Adrenal gland (tissue), 9 donors: ENCODE measurements at regions not wholly inside any gene's neighbourhood (a gene's known extent, or its start where the extent isn't known, plus 50 kb on each side); places are given as distances from the start of the nearest gene placed in this dataset.

Experiments used
- DNase-seq, 7 donors: peaks; one replicate each; pipeline ENCODE4 v3.0.0-alpha.2; 2019 to 2020
- H3K27ac ChIP-seq, 5 donors: fragments of 200-600 bp; sonication (generic) in 4 of 5; 1 replicate in 3 of 5; 2 replicates in 2 of 5; pipeline versions ENCODE4 v1.5.1 to v1.8.0; 2016 to 2020; ENCODE audit warnings: mild to moderate bottlenecking in 1 of 5
- H3K27me3 ChIP-seq: fragments of 200-600 bp; 2 replicates; pipeline ENCODE4 v1.8.0; 2021
- H3K36me3 ChIP-seq, 2 donors: fragments of 200-600 bp; replicated peaks in 1 of 2; 1 replicate in 1 of 2; 2 replicates in 1 of 2; pipeline versions ENCODE4 v1.5.1 to v1.8.0; 2018 to 2022
- H3K4me1 ChIP-seq, 2 donors: fragments of 200-600 bp; replicated peaks in 1 of 2; 1 replicate in 1 of 2; 2 replicates in 1 of 2; pipeline versions ENCODE4 v1.5.1 to v1.8.0; 2018 to 2021
- H3K4me3 ChIP-seq, 4 donors: fragments of 200-600 bp; sonication (generic) in 3 of 4; one replicate each; pipeline ENCODE4 v1.5.1; 2016 to 2018
- H3K9me3 ChIP-seq, 3 donors: fragments of 200-600 bp; sonication (generic) in 1 of 3; replicated peaks in 1 of 3; 1 replicate in 2 of 3; 2 replicates in 1 of 3; pipeline versions ENCODE4 v1.5.1 to v1.8.0; 2016 to 2021
- CTCF ChIP-seq, 6 experiments: fragments of 450-650 bp in 4 of 6; fragments of 200-600 bp in 2 of 6; sonication (generic) in 1 of 6; IDR thresholded peaks; 1 replicate in 5 of 6; 2 replicates in 1 of 6; pipeline versions ENCODE4 v1.5.1 to v1.8.0; 2016 to 2021; ENCODE audit warnings: antibody characterized with exemption in 6 of 6, mild to moderate bottlenecking in 2 of 6, moderate library complexity in 1 of 6
- POLR2A ChIP-seq, 2 donors: fragments of 450-650 bp; IDR thresholded peaks; one replicate each; pipeline ENCODE4 v1.6.1; 2017; ENCODE audit warnings: antibody characterized with exemption in 2 of 2, mild to moderate bottlenecking in 2 of 2, moderate library complexity in 1 of 2
- WGBS, 4 donors: extraction: QIAGEN DNeasy Blood & Tissue Kit in 2 of 4; methylation state at CpG; one replicate each; pipeline versions ENCODE4 v1.1.5 to v1.1.7; 2013 to 2017; 5-methylcytosine and 5-hydroxymethylcytosine counted together
- intact Hi-C, 2 donors: fragments of 100-400 bp; cut with DNase I; formaldehyde crosslinking; loops; one replicate each; pipeline versions ENCODE4 v1.14.1 to v1.15.0; 2022 to 2023
- donor health status: healthy with polysubstance abuse.
- donor health status: Bipolar disorder and iron deficiency.
- donor health status: DM: yes; HTN: yes; CAD: no.
- donor health status: DM: no; HTN: no; CAD: no.
- donor health status: DM: no; HTN: no; CAD: no.

GRCh38 chr10:17538941-17539340, 78.2 kb downstream of the HACD1 start:
- TF ChIP-seq CTCF (IDR thresholded peaks at IDR 0.05) (no peak), POLR2A (IDR thresholded peaks at IDR 0.05) (no peak)
- no peaks in the 10 kb centered on the region for H3K27me3 ChIP-seq
- 63 to 80% (median 67%) methylated on average over 1 of the region's 1 CpG for WGBS, 4 donors
- H3K27ac ChIP-seq, result no peak overlapping the region
- H3K4me3 ChIP-seq, result no peak overlapping the region
- intact Hi-C loops, result no loop called here
- H3K4me1 ChIP-seq, result no peaks in the 10 kb centered on the region
- no peak for DNase-seq
- H3K36me3 ChIP-seq, result no peaks in the 10 kb centered on the region
- H3K9me3 ChIP-seq, result no peaks in the 10 kb centered on the region

- WGBS, 4 donors, result 64 to 72% (median 68%) methylated on average over 7 of the region's 7 CpGs
- no peaks in the 10 kb centered on the region for H3K27me3 ChIP-seq
- TF ChIP-seq CTCF (IDR thresholded peaks at IDR 0.05) (no peak), POLR2A (IDR thresholded peaks at IDR 0.05) (no peak)
- intact Hi-C loops, result no loop called here
- no peak for DNase-seq
- no peaks in the 10 kb centered on the region for H3K9me3 ChIP-seq
- H3K4me1 ChIP-seq, result no peaks in the 10 kb centered on the region
- H3K4me3 ChIP-seq, result no peak overlapping the region
- H3K27ac ChIP-seq, result no peak overlapping the region
- no peaks in the 10 kb centered on the region for H3K36me3 ChIP-seq
Observed at GRCh38 chr10:17537281-17537680, 79.9 kb downstream of the HACD1 start.

- TF ChIP-seq CTCF (IDR thresholded peaks at IDR 0.05) (no peak), POLR2A (IDR thresholded peaks at IDR 0.05) (no peak)
- intact Hi-C loops, result no loop called here
- no peaks in the 10 kb centered on the region for H3K4me1 ChIP-seq
- no peak for DNase-seq
- WGBS, 4 donors, result 66 to 77% (median 68%) methylated on average over 3 of the region's 3 CpGs
- H3K9me3 ChIP-seq, result no peaks in the 10 kb centered on the region
- no peak overlapping the region for H3K4me3 ChIP-seq
- H3K27me3 ChIP-seq, result no peaks in the 10 kb centered on the region
- no peaks in the 10 kb centered on the region for H3K36me3 ChIP-seq
- no peak overlapping the region for H3K27ac ChIP-seq
Observed at GRCh38 chr10:17536221-17536620, 81.0 kb downstream of the HACD1 start.

- Histone ChIP-seq H3K4me1 (no peaks in the 10 kb centered on the region), H3K27me3 (no peaks in the 10 kb centered on the region), H3K4me3 (no peak overlapping the region), H3K27ac (no peak overlapping the region), H3K9me3 (no peaks in the 10 kb centered on the region), H3K36me3 (no peaks in the 10 kb centered on the region)
- intact Hi-C loops, result no loop called here
- WGBS, 4 donors, result 61 to 73% (median 66%) methylated on average over 4 of the region's 4 CpGs
- DNase-seq, result no peak
- TF ChIP-seq CTCF (IDR thresholded peaks at IDR 0.05), result no peak
- TF ChIP-seq POLR2A (IDR thresholded peaks at IDR 0.05), result no peak
Observed at GRCh38 chr10:17533731-17534130, 79.3 kb upstream of the ST8SIA6 start.
